ENCODE measurements at regions not wholly inside any gene's neighbourhood (a gene's known extent, or its start where the extent isn't known, plus 50 kb on each side); places are given as distances from the start of the nearest gene placed in this dataset.

DNA sequence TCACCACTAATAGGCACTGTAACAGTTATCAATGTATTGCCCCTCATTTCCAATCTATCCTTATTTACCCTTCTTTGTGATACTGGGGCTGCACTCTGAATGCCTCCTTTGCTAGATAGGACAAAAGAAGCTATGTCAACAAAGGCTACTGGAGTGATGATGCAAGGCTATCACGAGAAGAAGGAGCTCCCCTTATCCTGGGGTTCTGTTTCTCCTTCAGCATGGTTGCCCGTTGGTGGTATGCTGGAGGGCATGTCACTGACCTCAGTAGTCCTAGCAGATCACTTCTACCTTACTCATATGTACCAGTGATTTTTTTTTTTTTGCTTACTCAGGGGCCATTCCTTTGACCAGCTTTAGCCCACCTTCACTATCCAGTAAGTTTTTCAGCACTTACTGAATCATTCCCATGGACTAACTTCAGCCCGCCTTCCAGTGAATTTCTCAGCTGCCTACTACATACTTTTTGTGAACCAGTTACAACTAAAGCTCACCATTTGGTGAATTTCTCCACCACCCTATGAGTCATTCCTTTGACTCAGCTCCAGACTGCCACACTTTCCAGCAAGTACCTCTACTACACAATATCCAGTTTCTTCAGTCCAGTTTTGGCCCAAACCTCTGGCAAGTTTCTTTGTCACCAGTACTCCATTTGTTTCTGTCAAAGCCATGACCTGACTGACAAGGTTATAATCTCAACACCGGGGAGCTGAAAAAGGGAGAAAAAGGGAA, 944.5 kb downstream of the KCNT2 start:
- TF ChIP-seq, protein P1, sequence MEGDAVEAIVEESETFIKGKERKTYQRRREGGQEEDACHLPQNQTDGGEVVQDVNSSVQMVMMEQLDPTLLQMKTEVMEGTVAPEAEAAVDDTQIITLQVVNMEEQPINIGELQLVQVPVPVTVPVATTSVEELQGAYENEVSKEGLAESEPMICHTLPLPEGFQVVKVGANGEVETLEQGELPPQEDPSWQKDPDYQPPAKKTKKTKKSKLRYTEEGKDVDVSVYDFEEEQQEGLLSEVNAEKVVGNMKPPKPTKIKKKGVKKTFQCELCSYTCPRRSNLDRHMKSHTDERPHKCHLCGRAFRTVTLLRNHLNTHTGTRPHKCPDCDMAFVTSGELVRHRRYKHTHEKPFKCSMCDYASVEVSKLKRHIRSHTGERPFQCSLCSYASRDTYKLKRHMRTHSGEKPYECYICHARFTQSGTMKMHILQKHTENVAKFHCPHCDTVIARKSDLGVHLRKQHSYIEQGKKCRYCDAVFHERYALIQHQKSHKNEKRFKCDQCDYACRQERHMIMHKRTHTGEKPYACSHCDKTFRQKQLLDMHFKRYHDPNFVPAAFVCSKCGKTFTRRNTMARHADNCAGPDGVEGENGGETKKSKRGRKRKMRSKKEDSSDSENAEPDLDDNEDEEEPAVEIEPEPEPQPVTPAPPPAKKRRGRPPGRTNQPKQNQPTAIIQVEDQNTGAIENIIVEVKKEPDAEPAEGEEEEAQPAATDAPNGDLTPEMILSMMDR (IDR thresholded peaks at IDR 0.05), result no peak
- TF ChIP-seq POLR2A (IDR thresholded peaks at IDR 0.05), result no peak
- no peak for TF ChIP-seq EP300 (IDR thresholded peaks at IDR 0.05)
